Esophagus squamous epithelium (tissue), 5 donors: ENCODE measurements at regions not wholly inside any gene's neighbourhood (a gene's known extent, or its start where the extent isn't known, plus 50 kb on each side); places are given as distances from the start of the nearest gene placed in this dataset.

Source experiments
- DNase-seq: peaks from one replicate; lab custom pipeline; 2025; lab: John Stamatoyannopoulos, UW
- H3K27ac ChIP-seq, 4 donors: fragments of 200-600 bp; sonication (generic); one replicate each; pipeline ENCODE4 v1.5.1; 2016 to 2019; ENCODE audit warnings: mild to moderate bottlenecking in 1 of 4
- H3K27me3 ChIP-seq, 4 donors: fragments of 200-600 bp; sonication (generic); 1 replicate in 3 of 4; 2 replicates in 1 of 4; pipeline versions ENCODE4 v1.5.1 to v1.6.0; 2017 to 2021; ENCODE audit warnings: antibody characterized with exemption in 1 of 4
- H3K36me3 ChIP-seq, 3 donors: fragments of 200-600 bp; sonication (generic); one replicate each; pipeline ENCODE4 v1.5.1; 2016 to 2019
- H3K4me1 ChIP-seq, 3 donors: fragments of 200-600 bp; sonication (generic); one replicate each; pipeline ENCODE4 v1.5.1; 2017 to 2019
- H3K4me3 ChIP-seq, 4 donors: fragments of 200-600 bp; sonication (generic); 1 replicate in 3 of 4; 2 replicates in 1 of 4; pipeline ENCODE4 v1.5.1; 2016 to 2019; ENCODE audit warnings: mild to moderate bottlenecking in 2 of 4, moderate library complexity in 1 of 4
- H3K9me3 ChIP-seq, 3 donors: fragments of 200-600 bp; sonication (generic); one replicate each; pipeline ENCODE4 v1.5.1; 2016 to 2019
- POLR2A ChIP-seq, 4 donors: fragments of 450-650 bp; IDR thresholded peaks; one replicate each; pipeline ENCODE4 v1.6.1; 2017; ENCODE audit warnings: antibody characterized with exemption in 4 of 4, mild to moderate bottlenecking in 4 of 4, moderate library complexity in 3 of 4
- WGBS, 2 donors: methylation state at CpG; one replicate each; pipeline ENCODE4 v1.1.5; 2018; 5-methylcytosine and 5-hydroxymethylcytosine counted together
- intact Hi-C: fragments of 100-400 bp; cut with DNase I; formaldehyde crosslinking; loops from one replicate; pipeline ENCODE4 v1.15.0; 2022
- TF ChIP-seq, protein P1 (sequence below), 6 experiments: fragments of 450-650 bp in 4 of 6; fragments of 200-600 bp in 2 of 6; sonication (generic) in 2 of 6; IDR thresholded peaks; one replicate each; pipeline ENCODE4 v1.5.1; 2016 to 2019; ENCODE audit warnings: antibody characterized with exemption in 6 of 6, mild to moderate bottlenecking in 4 of 6, moderate library complexity in 4 of 6
- donor health status: DM: yes; HTN: yes; CAD: no.

GRCh38 chr21:35414507-35415139, 365.5 kb upstream of the RUNX1 start:
- no peaks in the 10 kb centered on the region for H3K36me3 ChIP-seq
- 58 to 66% methylated on average over 7 of the region's 7 CpGs for WGBS, 2 donors
- intact Hi-C loops, result no loop called here

GRCh38 chr21:35414056-35414455, 365.0 kb upstream of the RUNX1 start:
- Histone ChIP-seq H3K27ac (no peak overlapping the region), H3K27me3 (peaks cover 0 to 16% (median 0%) of the 10 kb centered on the region in 4 donors), H3K4me3 (no peak overlapping the region), H3K9me3 (no peaks in the 10 kb centered on the region), H3K36me3 (no peaks in the 10 kb centered on the region), H3K4me1 (no peaks in the 10 kb centered on the region)
- intact Hi-C loops, result no loop called here
- DNase-seq, result no peak
- no peak for TF ChIP-seq POLR2A (IDR thresholded peaks at IDR 0.05)
- TF ChIP-seq, protein P1, sequence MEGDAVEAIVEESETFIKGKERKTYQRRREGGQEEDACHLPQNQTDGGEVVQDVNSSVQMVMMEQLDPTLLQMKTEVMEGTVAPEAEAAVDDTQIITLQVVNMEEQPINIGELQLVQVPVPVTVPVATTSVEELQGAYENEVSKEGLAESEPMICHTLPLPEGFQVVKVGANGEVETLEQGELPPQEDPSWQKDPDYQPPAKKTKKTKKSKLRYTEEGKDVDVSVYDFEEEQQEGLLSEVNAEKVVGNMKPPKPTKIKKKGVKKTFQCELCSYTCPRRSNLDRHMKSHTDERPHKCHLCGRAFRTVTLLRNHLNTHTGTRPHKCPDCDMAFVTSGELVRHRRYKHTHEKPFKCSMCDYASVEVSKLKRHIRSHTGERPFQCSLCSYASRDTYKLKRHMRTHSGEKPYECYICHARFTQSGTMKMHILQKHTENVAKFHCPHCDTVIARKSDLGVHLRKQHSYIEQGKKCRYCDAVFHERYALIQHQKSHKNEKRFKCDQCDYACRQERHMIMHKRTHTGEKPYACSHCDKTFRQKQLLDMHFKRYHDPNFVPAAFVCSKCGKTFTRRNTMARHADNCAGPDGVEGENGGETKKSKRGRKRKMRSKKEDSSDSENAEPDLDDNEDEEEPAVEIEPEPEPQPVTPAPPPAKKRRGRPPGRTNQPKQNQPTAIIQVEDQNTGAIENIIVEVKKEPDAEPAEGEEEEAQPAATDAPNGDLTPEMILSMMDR (IDR thresholded peaks at IDR 0.05), result no peak
- 59 to 74% methylated on average over 3 of the region's 3 CpGs for WGBS, 2 donors

More at GRCh38 chr21:35414507-35415139, 365.5 kb upstream of the RUNX1 start:
- no peak overlapping the region for H3K4me3 ChIP-seq
- no peaks in the 10 kb centered on the region for H3K4me1 ChIP-seq
- peaks cover 0 to 16% (median 0%) of the 10 kb centered on the region in 4 donors for H3K27me3 ChIP-seq
- no peaks in the 10 kb centered on the region for H3K9me3 ChIP-seq
- DNase-seq, result no peak
- H3K27ac ChIP-seq, result no peak overlapping the region
- TF ChIP-seq POLR2A (IDR thresholded peaks at IDR 0.05), result no peak
- TF ChIP-seq, protein P1 (IDR thresholded peaks at IDR 0.05), result no peak

DNA sequence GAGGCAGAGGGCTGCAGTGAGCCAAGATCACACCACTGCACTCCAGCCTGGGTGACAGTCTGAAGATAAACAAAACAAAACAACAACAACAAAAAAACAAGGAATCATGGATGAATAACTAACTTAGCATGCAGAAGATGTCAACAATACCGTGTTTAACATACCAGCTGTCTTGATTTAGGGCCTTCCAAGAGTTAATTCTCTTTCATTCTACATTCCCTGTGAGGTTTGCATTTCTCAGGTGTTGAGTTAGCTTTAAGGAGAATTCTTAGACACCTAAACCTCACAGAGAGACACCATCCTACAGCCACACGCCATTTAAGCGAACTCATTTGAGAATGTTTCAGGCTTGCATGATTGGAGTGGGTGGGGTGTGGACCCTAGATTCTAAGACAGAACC, 363.1 kb upstream of the RUNX1 start:
- intact Hi-C loops, result no loop called here

GRCh38 chr21:35411434-35411833, 362.3 kb upstream of the RUNX1 start:
- intact Hi-C loops, result no loop called here
- TF ChIP-seq, protein P1 (IDR thresholded peaks at IDR 0.05), result no peak
- no peak for TF ChIP-seq POLR2A (IDR thresholded peaks at IDR 0.05)
- H3K36me3 ChIP-seq, result no peaks in the 10 kb centered on the region
- WGBS, 2 donors, result 92 to 93% methylated on average over 11 of the region's 11 CpGs
- peaks cover 0 to 5% (median 0%) of the 10 kb centered on the region in 3 donors for H3K4me1 ChIP-seq
- H3K9me3 ChIP-seq, result no peaks in the 10 kb centered on the region
- H3K4me3 ChIP-seq, result no peak overlapping the region
- DNase-seq, result no peak
- peaks cover 0 to 16% (median 0%) of the 10 kb centered on the region in 4 donors for H3K27me3 ChIP-seq
- no peak overlapping the region for H3K27ac ChIP-seq

More for the DNA sequence above, 363.1 kb upstream of the RUNX1 start:
- no peaks in the 10 kb centered on the region for H3K9me3 ChIP-seq
- H3K4me1 ChIP-seq, result peaks cover 0 to 5% (median 0%) of the 10 kb centered on the region in 3 donors
- H3K4me3 ChIP-seq, result no peak overlapping the region
- H3K27me3 ChIP-seq, result peaks cover 0 to 16% (median 0%) of the 10 kb centered on the region in 4 donors
- TF ChIP-seq POLR2A (IDR thresholded peaks at IDR 0.05), result no peak
- TF ChIP-seq, protein P1 (IDR thresholded peaks at IDR 0.05), result no peak
- H3K27ac ChIP-seq, result no peak overlapping the region
- WGBS, 2 donors, result 91 to 92% methylated on average over 3 of the region's 3 CpGs
- H3K36me3 ChIP-seq, result no peaks in the 10 kb centered on the region
- DNase-seq, result no peak

DNA sequence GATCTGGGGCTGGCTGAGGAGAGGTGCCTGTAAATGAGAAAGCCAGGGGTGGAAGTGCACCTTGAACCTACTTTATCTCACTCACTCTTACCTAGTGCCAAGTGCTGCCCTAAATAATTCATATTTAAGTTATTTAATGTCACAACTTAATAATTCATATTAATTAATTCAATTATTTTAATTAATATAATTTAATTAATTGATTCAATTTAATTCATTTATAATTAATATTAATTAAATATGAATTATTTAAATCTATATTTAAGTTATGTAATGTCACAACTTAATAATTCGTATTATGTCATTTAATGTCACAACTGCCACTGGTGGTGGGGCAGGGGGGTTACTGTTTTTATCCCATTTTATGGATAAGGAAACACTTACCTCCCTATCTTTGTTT, 361.6 kb upstream of the RUNX1 start:
- no peak for TF ChIP-seq POLR2A (IDR thresholded peaks at IDR 0.05)
- TF ChIP-seq, protein P1 (IDR thresholded peaks at IDR 0.05), result no peak
- Histone ChIP-seq H3K27ac (no peak overlapping the region), H3K9me3 (no peaks in the 10 kb centered on the region), H3K36me3 (no peaks in the 10 kb centered on the region), H3K27me3 (peaks cover 0 to 16% (median 0%) of the 10 kb centered on the region in 4 donors), H3K4me1 (peaks cover 0 to 5% (median 0%) of the 10 kb centered on the region in 3 donors), H3K4me3 (no peak overlapping the region)
- no peak for DNase-seq
- intact Hi-C loops, result no loop called here
- WGBS, 2 donors, result 86 to 97% methylated on average over 1 of the region's 1 CpG
